Panc1 (cell line): ENCODE measurements at regions not wholly inside any gene's neighbourhood (a gene's known extent, or its start where the extent isn't known, plus 50 kb on each side); places are given as distances from the start of the nearest gene placed in this dataset.

Source experiments
- ATAC-seq: fragments of 200-7000 bp; cut with Tn5 transposase; 2 replicates; pipeline ENCODE4 v1.9.1; 2020; ENCODE audit warnings: mild to moderate bottlenecking, moderate library complexity
- BruUV-seq: library from RNA; stranded (reverse); fragments of 400-500 nt; replicated peaks from 2 replicates; lab custom pipeline; 2021; lab: Mats Ljungman, UMichigan
- CTCF ChIA-PET: fragments of 300-600 bp; sonication (Branson Sonifier 250); formaldehyde crosslinking; loops from one replicate; lab custom pipeline; 2022; ENCODE audit warnings: antibody characterized with exemption; lab: Charles Lee
- POLR2A ChIA-PET: fragments of 300-600 bp; sonication (Branson Sonifier 250); formaldehyde crosslinking; loops from one replicate; lab custom pipeline; 2022; ENCODE audit warnings: antibody characterized with exemption; lab: Charles Lee
- DNase-seq: peaks from one replicate; pipeline ENCODE4 v3.0.0-alpha.2; 2010; ENCODE audit warnings: low read depth, low spot score
- H3K27ac ChIP-seq: 2 replicates; pipeline ENCODE4 v1.5.1; 2011; ENCODE audit warnings: mild to moderate bottlenecking, low read length, inconsistent platforms
- H3K27me3 ChIP-seq: fragments of 200-500 bp; sonication (Bioruptor generic); 2 replicates; pipeline ENCODE4 v1.6.0; 2014; ENCODE audit warnings: low read length, inconsistent platforms; ENCODE audit not compliant: control insufficient read depth, insufficient read depth
- H3K36me3 ChIP-seq: fragments of 200-500 bp; sonication (Bioruptor generic); 2 replicates; pipeline ENCODE4 v1.5.1; 2014; ENCODE audit warnings: inconsistent platforms, mild to moderate bottlenecking, low read length, moderate library complexity; ENCODE audit not compliant: control insufficient read depth, insufficient read depth
- H3K4me1 ChIP-seq: 2 replicates; pipeline ENCODE4 v1.5.1; 2011; ENCODE audit warnings: inconsistent platforms, mild to moderate bottlenecking, low read length, moderate library complexity; ENCODE audit not compliant: control insufficient read depth, insufficient read depth
- H3K4me3 ChIP-seq, 2 experiments: 2 replicates each; pipeline ENCODE4 v1.5.1; 2011 to 2012; ENCODE audit warnings: low read depth in 2 of 2, low read length in 2 of 2, mild to moderate bottlenecking in 2 of 2, inconsistent platforms in 1 of 2, moderate library complexity in 1 of 2
- H3K9me3 ChIP-seq: fragments of 200-500 bp; sonication (Bioruptor generic); 2 replicates; pipeline ENCODE4 v1.5.1; 2014; ENCODE audit warnings: low read depth, mild to moderate bottlenecking, inconsistent platforms, low read length, moderate library complexity; ENCODE audit not compliant: control insufficient read depth, insufficient read depth
- POLR2AphosphoS5 ChIP-seq: IDR thresholded peaks from 2 replicates; pipeline ENCODE4 v1.6.1; 2012; ENCODE audit warnings: mild to moderate bottlenecking, low read depth, low read length, moderate library complexity
- SIN3A ChIP-seq: IDR thresholded peaks from 2 replicates; pipeline ENCODE4 v1.6.1; 2012; ENCODE audit warnings: low read depth, mild to moderate bottlenecking, low read length, moderate library complexity, borderline replicate concordance; ENCODE audit not compliant: insufficient read depth
- TCF7L2 ChIP-seq: IDR thresholded peaks from 2 replicates; pipeline ENCODE4 v1.6.1; 2011; ENCODE audit warnings: mild to moderate bottlenecking, low read depth, low read length, inconsistent platforms
- in situ Hi-C: cut with HindIII; loops from 2 replicates; pipeline ENCODE4 v1.10.0; 2016; ENCODE audit warnings: low sequenced_read_pairs, low pct_unique_long_range_greater_than_20kb
- intact Hi-C: fragments of 100-400 bp; cut with micrococcal nuclease; formaldehyde crosslinking; loops from one replicate; pipeline ENCODE4 v1.10.0; 2022; ENCODE audit not compliant: unreplicated experiment
- TF ChIP-seq, protein P1 (sequence below): fragments of 450-650 bp; IDR thresholded peaks from 2 replicates; pipeline ENCODE4 v1.5.1; 2017; ENCODE audit warnings: mild to moderate bottlenecking
- TF ChIP-seq, protein P2 (sequence below), 2 experiments: IDR thresholded peaks; 2 replicates each; pipeline ENCODE4 v1.6.1; 2011 to 2012; ENCODE audit warnings: low read depth in 2 of 2, control low read depth in 1 of 2, low read length in 1 of 2, mild to moderate bottlenecking in 1 of 2, moderate library complexity in 1 of 2; ENCODE audit not compliant: insufficient read depth in 1 of 2

DNA sequence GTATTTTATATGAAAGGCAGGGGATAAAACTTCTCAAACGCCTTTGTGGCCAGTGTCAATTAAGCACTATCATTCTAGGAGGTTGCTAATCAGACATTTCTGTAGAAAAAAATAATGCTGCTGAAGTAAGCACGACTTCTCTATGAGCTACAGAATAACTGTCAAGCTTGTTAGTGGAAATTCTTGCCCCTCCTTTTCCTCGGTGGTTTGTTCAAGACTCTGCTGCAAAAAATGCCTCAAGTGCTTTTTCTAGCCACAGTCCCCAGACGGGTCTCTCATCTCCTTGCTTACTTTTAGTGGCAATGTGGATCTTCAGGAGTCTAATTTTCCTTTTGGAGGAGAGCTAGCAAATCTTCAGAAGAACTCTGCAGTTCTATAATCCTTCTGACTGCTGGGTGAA is 452.0 kb downstream of the FUT8 start:
- no peak for TF ChIP-seq TCF7L2
- DNase-seq (no peak), ATAC-seq (no peak)
- ChIA-PET POLR2A (no interaction called here), CTCF (interaction anchor here (0.6 kb wide), 1 partner anchor 96 kb away, joined by 3 read pairs; no protein-coding TSS in a partner anchor)
- Histone ChIP-seq H3K9me3 (no peaks in the 10 kb centered on the region), H3K4me3 (no peak overlapping the region), H3K36me3 (no peaks in the 10 kb centered on the region), H3K4me1 (no peaks in the 10 kb centered on the region), H3K27me3 (no peaks in the 10 kb centered on the region; the same call in 1 of the 2 replicates), H3K27ac (no peak overlapping the region)
- intact Hi-C loops (no loop called here), in situ Hi-C loops (no loop called here)
- BruUV-seq, result no TSS peak

DNA sequence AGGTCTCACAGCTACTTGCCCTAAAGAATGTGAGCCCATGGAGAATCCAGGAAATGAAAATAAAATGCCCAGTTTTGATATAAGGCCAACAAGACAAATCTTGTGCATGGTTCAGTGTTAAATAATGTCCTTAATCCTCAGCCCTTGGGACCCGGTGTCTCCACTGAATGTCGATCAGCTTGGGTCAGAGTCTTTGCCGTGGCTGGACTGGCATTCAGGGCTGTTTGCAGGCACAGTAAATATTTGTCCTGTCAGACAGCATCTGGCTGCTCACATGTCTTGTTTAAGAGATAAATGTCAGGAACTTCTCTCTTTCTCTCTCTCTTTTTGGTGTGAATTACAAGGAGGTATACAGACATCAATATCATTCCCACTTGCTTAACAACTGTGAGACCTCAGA is 452.5 kb downstream of the FUT8 start:
- in situ Hi-C loops, result no loop called here
- ChIA-PET POLR2A (no interaction called here), CTCF (no interaction called here)
- TF ChIP-seq SIN3A, result no peak
- no peak for TF ChIP-seq TCF7L2
- TF ChIP-seq, protein P1, sequence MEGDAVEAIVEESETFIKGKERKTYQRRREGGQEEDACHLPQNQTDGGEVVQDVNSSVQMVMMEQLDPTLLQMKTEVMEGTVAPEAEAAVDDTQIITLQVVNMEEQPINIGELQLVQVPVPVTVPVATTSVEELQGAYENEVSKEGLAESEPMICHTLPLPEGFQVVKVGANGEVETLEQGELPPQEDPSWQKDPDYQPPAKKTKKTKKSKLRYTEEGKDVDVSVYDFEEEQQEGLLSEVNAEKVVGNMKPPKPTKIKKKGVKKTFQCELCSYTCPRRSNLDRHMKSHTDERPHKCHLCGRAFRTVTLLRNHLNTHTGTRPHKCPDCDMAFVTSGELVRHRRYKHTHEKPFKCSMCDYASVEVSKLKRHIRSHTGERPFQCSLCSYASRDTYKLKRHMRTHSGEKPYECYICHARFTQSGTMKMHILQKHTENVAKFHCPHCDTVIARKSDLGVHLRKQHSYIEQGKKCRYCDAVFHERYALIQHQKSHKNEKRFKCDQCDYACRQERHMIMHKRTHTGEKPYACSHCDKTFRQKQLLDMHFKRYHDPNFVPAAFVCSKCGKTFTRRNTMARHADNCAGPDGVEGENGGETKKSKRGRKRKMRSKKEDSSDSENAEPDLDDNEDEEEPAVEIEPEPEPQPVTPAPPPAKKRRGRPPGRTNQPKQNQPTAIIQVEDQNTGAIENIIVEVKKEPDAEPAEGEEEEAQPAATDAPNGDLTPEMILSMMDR, result no peak
- TF ChIP-seq POLR2AphosphoS5, result no peak
- TF ChIP-seq, protein P2, sequence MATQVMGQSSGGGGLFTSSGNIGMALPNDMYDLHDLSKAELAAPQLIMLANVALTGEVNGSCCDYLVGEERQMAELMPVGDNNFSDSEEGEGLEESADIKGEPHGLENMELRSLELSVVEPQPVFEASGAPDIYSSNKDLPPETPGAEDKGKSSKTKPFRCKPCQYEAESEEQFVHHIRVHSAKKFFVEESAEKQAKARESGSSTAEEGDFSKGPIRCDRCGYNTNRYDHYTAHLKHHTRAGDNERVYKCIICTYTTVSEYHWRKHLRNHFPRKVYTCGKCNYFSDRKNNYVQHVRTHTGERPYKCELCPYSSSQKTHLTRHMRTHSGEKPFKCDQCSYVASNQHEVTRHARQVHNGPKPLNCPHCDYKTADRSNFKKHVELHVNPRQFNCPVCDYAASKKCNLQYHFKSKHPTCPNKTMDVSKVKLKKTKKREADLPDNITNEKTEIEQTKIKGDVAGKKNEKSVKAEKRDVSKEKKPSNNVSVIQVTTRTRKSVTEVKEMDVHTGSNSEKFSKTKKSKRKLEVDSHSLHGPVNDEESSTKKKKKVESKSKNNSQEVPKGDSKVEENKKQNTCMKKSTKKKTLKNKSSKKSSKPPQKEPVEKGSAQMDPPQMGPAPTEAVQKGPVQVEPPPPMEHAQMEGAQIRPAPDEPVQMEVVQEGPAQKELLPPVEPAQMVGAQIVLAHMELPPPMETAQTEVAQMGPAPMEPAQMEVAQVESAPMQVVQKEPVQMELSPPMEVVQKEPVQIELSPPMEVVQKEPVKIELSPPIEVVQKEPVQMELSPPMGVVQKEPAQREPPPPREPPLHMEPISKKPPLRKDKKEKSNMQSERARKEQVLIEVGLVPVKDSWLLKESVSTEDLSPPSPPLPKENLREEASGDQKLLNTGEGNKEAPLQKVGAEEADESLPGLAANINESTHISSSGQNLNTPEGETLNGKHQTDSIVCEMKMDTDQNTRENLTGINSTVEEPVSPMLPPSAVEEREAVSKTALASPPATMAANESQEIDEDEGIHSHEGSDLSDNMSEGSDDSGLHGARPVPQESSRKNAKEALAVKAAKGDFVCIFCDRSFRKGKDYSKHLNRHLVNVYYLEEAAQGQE (IDR thresholded peaks at IDR 0.05; ENCODE audit: insufficient read depth in 1 of 2, low read depth in 2 of 2, low read length in 1 of 2), result no peak
- BruUV-seq, result no TSS peak
- intact Hi-C loops, result no loop called here
- no peaks in the 10 kb centered on the region for H3K36me3 ChIP-seq
- no peaks in the 10 kb centered on the region for H3K4me1 ChIP-seq
- DNase-seq (no peak), ATAC-seq (no peak)
- H3K9me3 ChIP-seq, result no peaks in the 10 kb centered on the region
- no peaks in the 10 kb centered on the region; the same call in 1 of the 2 replicates for H3K27me3 ChIP-seq
- H3K4me3 ChIP-seq, result no peak overlapping the region
- no peak overlapping the region for H3K27ac ChIP-seq

DNA sequence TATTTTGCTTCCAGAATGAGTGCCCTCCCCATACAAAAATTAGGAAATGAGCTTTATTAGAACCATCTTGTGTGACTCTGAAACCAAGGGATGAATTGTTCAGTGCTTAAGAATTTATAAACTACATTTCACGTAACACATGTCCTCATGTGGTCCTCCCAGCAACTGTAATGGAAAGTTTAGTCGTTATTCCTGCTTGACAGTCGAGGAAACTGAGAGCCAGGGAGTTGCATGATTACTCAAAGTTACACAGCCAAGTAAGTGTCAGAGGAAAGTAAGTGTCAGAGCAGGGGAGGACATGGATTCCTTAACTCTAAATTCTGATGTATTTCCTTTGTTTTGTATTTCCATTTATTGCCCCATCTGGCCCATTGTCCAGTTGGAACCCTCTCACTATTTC is 453.9 kb downstream of the FUT8 start:
- ATAC-seq (no peak), DNase-seq (no peak)
- Histone ChIP-seq H3K4me1 (no peaks in the 10 kb centered on the region), H3K4me3 (no peak overlapping the region), H3K9me3 (no peaks in the 10 kb centered on the region), H3K27ac (no peak overlapping the region), H3K36me3 (no peaks in the 10 kb centered on the region), H3K27me3 (no peaks in the 10 kb centered on the region; the same call in 1 of the 2 replicates)
- in situ Hi-C loops, result no loop called here
- ChIA-PET CTCF (no interaction called here), POLR2A (no interaction called here)
- intact Hi-C loops, result no loop called here
- BruUV-seq, result no TSS peak
- no peak for TF ChIP-seq POLR2AphosphoS5
